Muscle layer of duodenum (tissue), 2 donors: ENCODE measurements at regions not wholly inside any gene's neighbourhood (a gene's known extent, or its start where the extent isn't known, plus 50 kb on each side); places are given as distances from the start of the nearest gene placed in this dataset.

ENCODE experiments used
- H3K27ac ChIP-seq: one replicate; pipeline ENCODE4 v1.7.0; 2013; ENCODE audit warnings: mild to moderate bottlenecking, low read length
- H3K27me3 ChIP-seq: one replicate; pipeline ENCODE4 v1.7.0; 2013; ENCODE audit warnings: low read depth, mild to moderate bottlenecking, control low read depth, low read length
- H3K36me3 ChIP-seq, 2 donors: one replicate each; pipeline ENCODE4 v1.7.0; 2013; ENCODE audit warnings: low read length in 2 of 2, control low read depth in 1 of 2, mild to moderate bottlenecking in 1 of 2; ENCODE audit not compliant: insufficient read depth in 2 of 2, control insufficient read depth in 1 of 2
- H3K4me1 ChIP-seq, 2 donors: one replicate each; pipeline ENCODE4 v1.7.0; 2013; ENCODE audit warnings: low read length in 2 of 2, mild to moderate bottlenecking in 2 of 2, control low read depth in 1 of 2, moderate library complexity in 1 of 2; ENCODE audit not compliant: insufficient read depth in 2 of 2, control insufficient read depth in 1 of 2
- H3K4me3 ChIP-seq, 2 donors: one replicate each; pipeline ENCODE4 v1.7.0; 2013; ENCODE audit warnings: low read length in 2 of 2, low read depth in 1 of 2, mild to moderate bottlenecking in 1 of 2
- H3K9me3 ChIP-seq, 2 donors: one replicate each; pipeline ENCODE4 v1.7.0; 2013; ENCODE audit warnings: low read length in 2 of 2, control low read depth in 1 of 2, mild to moderate bottlenecking in 1 of 2; ENCODE audit not compliant: control insufficient read depth in 1 of 2
- donor health status: healthy.

- H3K27me3 ChIP-seq: no peaks in the 10 kb centered on the region
- H3K4me3 ChIP-seq: no peak overlapping the region
- H3K4me1 ChIP-seq: no peaks in the 10 kb centered on the region
- no peaks in the 10 kb centered on the region for H3K36me3 ChIP-seq
- H3K27ac ChIP-seq: no peak overlapping the region
- no peaks in the 10 kb centered on the region for H3K9me3 ChIP-seq
Observed at GRCh38 chr12:96136161-96136560, 58.0 kb upstream of the ELK3 start.

- no peak overlapping the region for H3K27ac ChIP-seq
Observed at GRCh38 chr12:96136725-96137378, 57.3 kb upstream of the ELK3 start.

GRCh38 chr12:96140174-96140573 is 54.0 kb upstream of the ELK3 start:
- Histone ChIP-seq H3K36me3 (no peaks in the 10 kb centered on the region), H3K27ac (no peak overlapping the region), H3K9me3 (no peaks in the 10 kb centered on the region), H3K4me1 (no peaks in the 10 kb centered on the region), H3K27me3 (no peaks in the 10 kb centered on the region), H3K4me3 (no peak overlapping the region)

More at GRCh38 chr12:96136725-96137378, 57.3 kb upstream of the ELK3 start:
- no peaks in the 10 kb centered on the region for H3K36me3 ChIP-seq
- no peaks in the 10 kb centered on the region for H3K27me3 ChIP-seq
- no peaks in the 10 kb centered on the region for H3K4me1 ChIP-seq
- no peak overlapping the region for H3K4me3 ChIP-seq
- no peaks in the 10 kb centered on the region for H3K9me3 ChIP-seq

GRCh38 chr12:96141216-96141912 is 52.8 kb upstream of the ELK3 start:
- Histone ChIP-seq H3K27ac (no peak overlapping the region), H3K36me3 (no peaks in the 10 kb centered on the region), H3K4me1 (no peaks in the 10 kb centered on the region), H3K9me3 (no peaks in the 10 kb centered on the region), H3K4me3 (no peak overlapping the region), H3K27me3 (no peaks in the 10 kb centered on the region)

DNA sequence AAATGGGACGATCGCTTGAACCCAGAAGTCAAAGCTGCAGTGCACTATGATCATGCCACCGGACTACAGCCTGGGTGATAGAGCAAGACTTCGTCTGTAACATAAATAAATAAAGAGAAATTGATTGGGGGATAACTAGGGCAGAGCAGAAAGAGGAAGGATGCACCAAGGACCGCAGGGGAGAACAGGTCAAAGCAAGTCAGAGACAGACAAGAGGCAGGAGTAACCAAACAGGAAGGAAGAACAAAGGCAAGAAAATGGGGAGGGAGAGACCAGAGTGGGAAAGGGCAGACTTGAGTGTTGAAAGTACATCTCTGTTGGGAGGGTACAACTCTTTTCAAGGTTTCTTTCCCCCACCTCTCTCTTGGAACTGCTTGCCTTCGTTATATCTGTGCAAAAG is 50.8 kb upstream of the ELK3 start:
- no peaks in the 10 kb centered on the region for H3K36me3 ChIP-seq
- no peaks in the 10 kb centered on the region for H3K27me3 ChIP-seq
- H3K27ac ChIP-seq: no peak overlapping the region
- H3K4me3 ChIP-seq: peak overlapping the region in 1 of 2 donors; percentile 4
- no peaks in the 10 kb centered on the region for H3K4me1 ChIP-seq
- no peaks in the 10 kb centered on the region for H3K9me3 ChIP-seq

GRCh38 chr12:96143827-96144565 is 50.2 kb upstream of the ELK3 start:
- Histone ChIP-seq H3K9me3 (no peaks in the 10 kb centered on the region), H3K4me1 (no peaks in the 10 kb centered on the region), H3K27ac (no peak overlapping the region), H3K36me3 (no peaks in the 10 kb centered on the region), H3K4me3 (peak overlapping the region in 1 of 2 donors; percentile 4), H3K27me3 (no peaks in the 10 kb centered on the region)
